ENCODE measurements at regions not wholly inside any gene's neighbourhood (a gene's known extent, or its start where the extent isn't known, plus 50 kb on each side); places are given as distances from the start of the nearest gene placed in this dataset.

DNA sequence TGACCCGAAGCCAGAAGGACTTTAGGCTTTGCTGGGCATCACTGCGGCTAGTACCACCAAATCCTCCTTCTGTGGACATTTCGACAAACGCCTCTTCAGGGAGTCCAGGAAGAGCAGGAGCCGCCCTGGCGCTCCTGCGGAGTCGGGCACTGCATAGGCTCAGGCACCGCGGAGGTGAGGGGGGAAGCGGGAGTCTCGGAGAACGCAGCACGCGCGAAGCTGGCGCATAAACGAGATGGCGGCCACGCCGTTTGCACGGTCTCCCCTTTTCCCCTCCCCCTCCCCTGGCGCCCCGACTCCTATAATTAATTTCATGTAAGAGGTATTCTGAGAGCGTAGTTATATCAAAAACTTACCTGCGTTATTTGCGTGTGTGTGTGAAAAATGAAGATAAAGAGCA, 137.8 kb upstream of the GAS1 start:
- no peak for DNase-seq (ENCODE audit: low spot score)

DNA sequence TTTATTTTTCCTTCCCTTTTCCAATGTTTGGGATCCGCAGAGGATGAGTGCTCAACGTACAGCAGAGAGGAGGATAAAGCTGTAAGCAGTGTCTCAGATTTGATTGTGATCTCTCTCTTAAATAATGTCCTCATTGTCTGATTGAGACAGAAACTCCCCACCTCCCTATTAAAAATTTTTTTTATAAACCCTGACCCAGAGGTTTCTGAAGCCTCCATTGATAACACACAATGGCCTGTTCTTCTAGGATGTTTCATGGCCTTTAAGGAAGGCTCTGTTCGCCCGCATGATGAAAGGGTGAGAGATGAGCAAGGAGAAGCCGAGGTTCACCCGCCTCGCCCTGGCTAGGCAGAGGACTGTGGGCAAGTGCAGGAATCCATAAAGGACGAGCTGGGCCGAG, 138.2 kb upstream of the GAS1 start:
- DNase-seq (ENCODE audit: low spot score) = no peak

- DNase-seq (ENCODE audit: low spot score) = no peak
These were observed 139.0 kb upstream of the GAS1 start for GRCh38 chr9:87086221-87086818.

GRCh38 chr9:87087197-87087596, 139.9 kb upstream of the GAS1 start:
- DNase-seq (ENCODE audit: low spot score) = no peak

DNA sequence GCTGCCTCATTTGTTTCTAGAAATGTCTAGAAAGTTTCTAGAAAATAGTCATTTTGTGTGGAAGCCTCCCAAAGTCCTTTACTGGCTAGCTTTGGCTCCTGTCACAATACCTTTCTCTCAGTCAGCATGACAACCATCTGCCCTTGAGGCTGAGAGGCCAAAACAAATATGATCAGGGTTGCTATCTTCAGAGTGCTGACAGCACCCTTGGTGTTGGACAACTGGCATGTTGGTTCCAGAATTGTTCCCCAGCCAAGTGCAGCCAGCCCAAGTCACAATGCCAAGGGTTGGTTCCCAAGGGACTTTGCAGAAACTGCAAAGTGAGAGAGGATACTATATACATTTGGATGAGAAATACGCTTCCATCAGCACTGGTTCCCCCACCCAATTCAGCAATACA, 140.9 kb upstream of the GAS1 start:
- DNase-seq (ENCODE audit: low spot score) = no peak

- DNase-seq (ENCODE audit: low spot score) = no peak
These were observed 141.5 kb upstream of the GAS1 start for GRCh38 chr9:87088621-87089365.

- DNase-seq (ENCODE audit: low spot score) = no peak
These were observed 142.2 kb upstream of the GAS1 start for GRCh38 chr9:87089506-87089905.

GRCh38 chr9:87089929-87090328, 142.6 kb upstream of the GAS1 start:
- DNase-seq (ENCODE audit: low spot score) = no peak

GRCh38 chr9:87093777-87094176, 146.5 kb upstream of the GAS1 start:
- DNase-seq (ENCODE audit: low spot score) = no peak

DNA sequence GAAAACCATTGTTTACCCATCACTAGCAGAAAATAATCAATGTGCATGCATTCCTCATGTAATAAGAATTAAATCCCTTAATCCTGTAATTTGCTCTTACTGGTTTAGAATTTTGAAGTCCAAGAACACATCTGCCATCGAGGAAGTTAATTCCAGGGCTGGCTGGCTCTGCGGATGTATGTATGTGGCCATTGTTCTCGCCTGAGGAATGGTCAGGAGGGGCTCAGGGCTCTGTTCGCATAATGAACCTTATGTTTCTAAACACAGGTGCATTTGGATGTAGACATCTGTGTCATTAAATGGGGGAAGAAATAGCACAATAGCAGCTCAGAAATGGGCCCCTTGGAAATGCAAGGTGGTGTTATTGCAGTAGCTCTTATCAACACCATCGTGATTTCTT, 148.6 kb upstream of the GAS1 start:
- DNase-seq (ENCODE audit: low spot score) = no peak

GRCh38 chr9:87096506-87096905, 149.2 kb upstream of the GAS1 start:
- DNase-seq (ENCODE audit: low spot score) = no peak

- DNase-seq (ENCODE audit: low spot score) = no peak
These were observed 149.9 kb upstream of the GAS1 start for GRCh38 chr9:87097238-87097637.

GRCh38 chr9:87099407-87099806, 152.1 kb upstream of the GAS1 start:
- no peak for DNase-seq (ENCODE audit: low spot score)

DNA sequence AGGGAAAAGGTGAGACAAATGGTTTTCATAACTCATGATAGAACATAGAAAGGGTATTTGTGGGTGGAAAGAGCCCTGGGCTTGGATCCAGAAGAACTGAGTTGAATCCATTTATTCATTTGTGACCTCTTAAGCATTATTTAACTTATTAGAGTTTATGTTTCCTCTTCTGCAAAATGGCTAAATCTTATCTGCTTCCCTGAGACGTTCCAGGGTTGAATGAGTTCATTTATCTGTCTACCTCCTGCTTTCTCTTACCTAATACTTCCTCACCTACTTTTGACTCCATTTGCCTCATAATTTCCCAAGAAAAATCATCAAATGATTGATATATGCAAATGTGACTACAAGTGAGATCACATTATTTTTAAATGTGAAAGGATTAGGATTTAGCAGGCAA, 152.7 kb upstream of the GAS1 start:
- DNase-seq (ENCODE audit: low spot score) = no peak

DNA sequence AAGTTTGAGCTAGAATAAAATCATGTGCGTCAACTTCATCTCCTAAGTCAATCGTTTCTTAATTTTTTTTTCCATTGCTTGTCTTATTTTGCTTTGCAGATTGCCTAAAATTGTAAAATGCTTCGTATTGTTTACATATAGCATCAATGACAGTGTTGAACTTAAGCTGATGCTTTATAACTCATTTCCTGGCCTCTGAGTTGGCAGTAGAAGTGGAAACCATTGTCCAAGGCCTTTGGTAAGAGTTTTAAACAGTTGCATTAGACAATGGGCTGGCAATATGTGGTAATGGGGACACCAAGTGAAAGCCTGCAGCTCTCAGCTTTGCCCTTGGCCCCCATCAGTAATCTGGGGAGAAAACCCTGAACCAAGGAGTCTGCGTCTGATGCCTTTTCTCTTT, 154.8 kb upstream of the GAS1 start:
- no peak for DNase-seq (ENCODE audit: low spot score)

- no peak for DNase-seq (ENCODE audit: low spot score)
These were observed 159.8 kb upstream of the GAS1 start for GRCh38 chr9:87107072-87107471.

GRCh38 chr9:87108661-87109060, 161.4 kb upstream of the GAS1 start:
- no peak for DNase-seq (ENCODE audit: low spot score)

- DNase-seq (ENCODE audit: low spot score) = no peak
These were observed 161.9 kb upstream of the GAS1 start for GRCh38 chr9:87109231-87109631.

DNA sequence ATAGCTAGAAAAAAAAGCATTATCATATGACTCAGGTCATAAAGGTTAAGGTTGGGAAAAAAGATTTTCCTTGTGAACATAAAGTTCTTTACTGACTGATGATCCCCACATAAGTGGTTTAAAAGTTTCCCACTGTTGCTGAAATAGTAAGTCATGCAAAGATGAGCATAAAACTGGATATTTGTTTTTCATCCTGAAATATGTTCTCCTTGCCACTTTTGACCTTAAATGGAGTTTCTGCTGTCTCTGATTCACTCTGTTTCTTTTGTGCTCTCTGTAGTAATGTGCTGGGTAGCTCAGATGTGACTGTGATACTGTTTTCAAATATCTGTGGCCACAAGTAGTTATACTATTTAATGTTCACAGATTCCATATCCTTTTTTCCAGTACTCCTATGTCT, 162.5 kb upstream of the GAS1 start:
- no peak for DNase-seq (ENCODE audit: low spot score)

DNA sequence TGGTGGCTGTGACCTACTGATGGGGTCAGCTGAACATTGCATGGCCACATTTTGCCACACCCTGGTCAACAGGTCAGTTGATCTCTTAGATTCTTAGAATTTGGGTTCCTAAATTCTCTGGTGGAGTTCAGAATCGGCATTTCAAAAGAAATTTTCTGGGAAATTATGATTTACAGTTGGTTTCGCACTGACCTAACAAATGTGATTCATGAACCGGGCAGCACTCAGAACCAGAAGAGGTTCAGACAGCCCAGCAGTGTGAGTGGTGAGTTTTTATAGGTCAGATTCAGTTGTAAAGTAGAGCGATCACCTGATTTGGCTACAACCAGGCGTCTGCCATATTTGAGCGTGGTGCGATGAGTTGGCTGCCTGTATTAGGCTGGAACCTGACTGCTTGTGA, 163.7 kb upstream of the GAS1 start:
- DNase-seq (ENCODE audit: low spot score) = no peak

DNA sequence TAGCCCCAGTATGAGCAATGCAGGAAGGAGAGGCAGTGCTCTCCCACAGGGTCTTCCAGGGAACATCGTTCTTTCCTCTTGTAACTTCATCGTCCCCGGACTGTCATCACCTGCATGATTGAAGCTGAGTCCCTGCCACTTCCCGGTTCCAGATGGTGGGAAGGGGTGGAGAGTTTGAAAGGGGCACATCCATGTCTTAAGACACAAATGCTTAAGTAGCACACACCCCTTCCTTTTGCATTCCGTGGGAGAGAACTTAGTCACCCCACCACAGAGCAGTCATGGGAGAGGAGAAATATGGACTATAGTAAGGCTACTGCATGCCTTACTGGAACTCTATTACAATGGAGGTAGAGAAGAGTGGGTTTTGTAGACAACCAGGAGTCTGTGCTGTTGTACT, 165.3 kb upstream of the GAS1 start:
- no peak for DNase-seq (ENCODE audit: low spot score)

- DNase-seq (ENCODE audit: low spot score) = no peak
These were observed 166.6 kb upstream of the GAS1 start for GRCh38 chr9:87113874-87114273.

DNA sequence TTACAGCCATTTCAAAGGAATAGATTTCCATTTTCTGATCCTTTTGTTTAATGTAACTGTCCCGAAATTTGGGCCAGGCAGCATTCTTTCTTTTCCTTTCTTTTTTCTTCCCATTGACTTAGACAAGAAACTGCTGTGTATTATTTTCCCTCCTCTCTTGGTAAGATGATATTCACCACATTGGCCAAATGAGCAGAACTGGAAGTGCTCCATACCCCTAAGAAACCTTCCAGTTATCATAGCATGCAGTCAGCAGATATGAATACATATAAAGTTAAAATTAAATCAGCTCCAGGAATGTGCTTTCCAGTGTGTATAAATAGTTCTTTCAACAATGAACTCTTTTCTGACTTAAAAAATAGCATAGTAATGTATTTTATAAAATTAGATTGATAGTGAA, 168.5 kb upstream of the GAS1 start:
- no peak for DNase-seq (ENCODE audit: low spot score)

DNA sequence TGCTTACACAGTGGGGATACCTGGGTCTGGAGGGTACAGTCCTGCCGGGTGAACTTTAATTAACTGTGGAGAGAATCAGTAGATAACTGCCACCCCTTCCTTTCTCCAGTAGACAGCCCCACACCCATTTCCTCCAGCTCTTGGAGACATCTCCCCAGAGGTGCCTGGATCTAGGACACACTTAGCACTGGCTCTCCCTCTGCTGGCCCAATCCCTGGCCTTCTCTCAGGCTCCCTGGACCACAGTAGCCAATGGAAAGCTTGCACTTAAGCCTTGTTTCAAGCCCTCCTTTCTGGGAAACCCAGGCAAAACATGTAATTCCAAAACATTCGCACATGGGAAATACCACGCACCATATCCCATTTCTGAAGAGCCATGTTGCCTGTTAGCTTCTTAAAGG, 169.2 kb upstream of the GAS1 start:
- DNase-seq (ENCODE audit: low spot score) = no peak

Measured in H4 (cell line).